HG02588 (cell line): ENCODE measurements at regions not wholly inside any gene's neighbourhood (a gene's known extent, or its start where the extent isn't known, plus 50 kb on each side); places are given as distances from the start of the nearest gene placed in this dataset.
A peak's percentile ranks its signal among the peaks of the same experiment; 100 is the strongest.

ENCODE experiments used
- ATAC-seq: cut with Tn5 transposase; IDR thresholded peaks from one replicate; pipeline ENCODE4 v1.9.1; 2021; ENCODE audit warnings: mild to moderate bottlenecking, moderate library complexity; ENCODE audit not compliant: unreplicated experiment

- no peak for ATAC-seq
These were observed 50.5 kb upstream of the LRRC1 start for GRCh38 chr6:53744321-53744720.

GRCh38 chr6:53741034-53741823, 53.6 kb upstream of the LRRC1 start:
- ATAC-seq = no peak

- ATAC-seq = no peak
These were observed 57.1 kb upstream of the LRRC1 start for GRCh38 chr6:53737746-53738145.

- no peak for ATAC-seq
These were observed 58.9 kb upstream of the LRRC1 start for GRCh38 chr6:53735896-53736295.

- no peak for ATAC-seq
These were observed 60.1 kb upstream of the LRRC1 start for GRCh38 chr6:53734473-53735299.

- no peak for ATAC-seq
These were observed 62.8 kb upstream of the LRRC1 start for GRCh38 chr6:53731866-53732636.

GRCh38 chr6:53730767-53731166, 64.0 kb upstream of the LRRC1 start:
- no peak for ATAC-seq

GRCh38 chr6:53728570-53729194, 63.1 kb upstream of the KLHL31 start:
- ATAC-seq = no peak

GRCh38 chr6:53727748-53728147, 62.2 kb upstream of the KLHL31 start:
- ATAC-seq = no peak

GRCh38 chr6:53725791-53726575, 60.4 kb upstream of the KLHL31 start:
- peak; percentile 86 for ATAC-seq

GRCh38 chr6:53724501-53724900, 58.9 kb upstream of the KLHL31 start:
- ATAC-seq = no peak

GRCh38 chr6:53723331-53723730, 57.8 kb upstream of the KLHL31 start:
- no peak for ATAC-seq

GRCh38 chr6:53721766-53722165, 56.2 kb upstream of the KLHL31 start:
- no peak for ATAC-seq

GRCh38 chr6:53718597-53719460, 53.3 kb upstream of the KLHL31 start:
- peak; percentile 97 for ATAC-seq

GRCh38 chr6:53717566-53717965, 52.0 kb upstream of the KLHL31 start:
- ATAC-seq = no peak

GRCh38 chr6:53715434-53715833, 49.9 kb upstream of the KLHL31 start:
- no peak for ATAC-seq
